Neural cell (in vitro differentiated cells): ENCODE measurements at regions not wholly inside any gene's neighbourhood (a gene's known extent, or its start where the extent isn't known, plus 50 kb on each side); places are given as distances from the start of the nearest gene placed in this dataset.

Experiments used
- H2AFZ ChIP-seq: fragments of 200-600, 300-800 bp; sonication (generic), shearing (Covaris generic); 2 replicates; pipeline ENCODE4 v1.6.0; 2014; ENCODE audit warnings: low read depth, mild to moderate bottlenecking, antibody characterized with exemption, low read length, moderate library complexity
- H3F3A ChIP-seq: fragments of 200-600 bp; shearing (Covaris generic); 2 replicates; pipeline ENCODE4 v1.6.1; 2016; ENCODE audit warnings: mild to moderate bottlenecking, moderate library complexity, mixed read lengths, antibody characterized with exemption, low read length; ENCODE audit not compliant: insufficient read depth, poor library complexity, severe bottlenecking
- H3K27ac ChIP-seq: fragments of 200-600, 300-800 bp; sonication (generic), shearing (Covaris generic); 2 replicates; pipeline ENCODE4 v1.5.1; 2014; ENCODE audit warnings: mild to moderate bottlenecking, low read length, moderate library complexity
- H3K27me3 ChIP-seq: fragments of 300-800, 200-600 bp; sonication (generic), shearing (Covaris generic); 2 replicates; pipeline ENCODE4 v1.6.0; 2014; ENCODE audit warnings: mild to moderate bottlenecking, low read depth, low read length, moderate library complexity; ENCODE audit not compliant: insufficient read depth
- H3K36me3 ChIP-seq: fragments of 300-800, 200-600 bp; sonication (generic), shearing (Covaris generic); 2 replicates; pipeline ENCODE4 v1.5.1; 2014; ENCODE audit warnings: mild to moderate bottlenecking, antibody characterized with exemption, low read length, moderate library complexity; ENCODE audit not compliant: insufficient read depth
- H3K4me2 ChIP-seq: fragments of 300-800, 200-600 bp; sonication (generic), shearing (Covaris generic); 2 replicates; pipeline ENCODE4 v1.6.0; 2014; ENCODE audit warnings: mild to moderate bottlenecking, low read length
- H3K4me3 ChIP-seq: fragments of 300-800, 200-600 bp; sonication (generic), shearing (Covaris generic); 2 replicates; pipeline ENCODE4 v1.5.1; 2014; ENCODE audit warnings: mild to moderate bottlenecking, low read length, moderate library complexity
- H3K79me2 ChIP-seq: fragments of 200-600 bp; shearing (Covaris generic); replicated peaks from 2 replicates; pipeline ENCODE4 v1.6.0; 2014; ENCODE audit warnings: mild to moderate bottlenecking, low read length, moderate library complexity; ENCODE audit not compliant: insufficient read depth
- H3K9ac ChIP-seq: fragments of 300-800, 200-600 bp; sonication (generic), shearing (Covaris generic); 2 replicates; pipeline ENCODE4 v1.6.1; 2016; ENCODE audit warnings: mild to moderate bottlenecking, low read length, mixed read lengths
- H3K9me2 ChIP-seq: fragments of 200-600 bp; shearing (Covaris generic); 2 replicates; pipeline ENCODE4 v1.6.1; 2016; ENCODE audit warnings: mild to moderate bottlenecking, low read length, mixed read lengths; ENCODE audit not compliant: insufficient read depth
- H3K9me3 ChIP-seq: fragments of 200-600, 300-800 bp; sonication (generic), shearing (Covaris generic); 2 replicates; pipeline ENCODE4 v1.6.1; 2016; ENCODE audit warnings: mild to moderate bottlenecking, mixed run types, low read length, moderate library complexity, mixed read lengths
- H4K20me1 ChIP-seq: fragments of 200-600 bp; shearing (Covaris generic); 2 replicates; pipeline ENCODE4 v1.6.1; 2016; ENCODE audit warnings: mild to moderate bottlenecking, mixed run types; ENCODE audit not compliant: insufficient read depth
- EP300 ChIP-seq: fragments of 450-650 bp; conservative IDR thresholded peaks from 2 replicates; pipeline ENCODE4 v1.6.1; 2014; ENCODE audit warnings: antibody characterized with exemption, mild to moderate bottlenecking, moderate library complexity; ENCODE audit not compliant: poor library complexity, severe bottlenecking
- EZH2 ChIP-seq: fragments of 200-600, 300-800 bp; shearing (Covaris generic), sonication (generic); IDR thresholded peaks from 2 replicates; pipeline ENCODE4 v1.6.1; 2014; ENCODE audit warnings: antibody characterized with exemption, low read length, borderline replicate concordance, mild to moderate bottlenecking; ENCODE audit not compliant: insufficient read depth, poor library complexity, severe bottlenecking
- MXI1 ChIP-seq: fragments of 450-650 bp; conservative IDR thresholded peaks from 2 replicates; pipeline ENCODE4 v1.6.1; 2014; ENCODE audit warnings: antibody characterized with exemption, mild to moderate bottlenecking; ENCODE audit not compliant: poor library complexity, severe bottlenecking
- POLR2AphosphoS5 ChIP-seq: IDR thresholded peaks from 2 replicates; pipeline ENCODE4 v1.6.1; 2012
- RAD21 ChIP-seq: fragments of 450-650 bp; conservative IDR thresholded peaks from 2 replicates; pipeline ENCODE4 v1.6.1; 2014; ENCODE audit warnings: antibody characterized with exemption, mild to moderate bottlenecking, moderate library complexity
- SMC3 ChIP-seq: fragments of 450-650 bp; conservative IDR thresholded peaks from 2 replicates; pipeline ENCODE4 v1.6.1; 2014; ENCODE audit warnings: antibody characterized with exemption, mild to moderate bottlenecking, moderate library complexity; ENCODE audit not compliant: poor library complexity
- TAF1 ChIP-seq: IDR thresholded peaks from 2 replicates; pipeline ENCODE4 v1.6.1; 2012; ENCODE audit warnings: low read depth
- TF ChIP-seq, protein P1 (sequence below): fragments of 450-650 bp; IDR thresholded peaks from 2 replicates; pipeline ENCODE4 v1.5.1; 2014; ENCODE audit warnings: antibody characterized with exemption, mild to moderate bottlenecking, moderate library complexity; ENCODE audit not compliant: poor library complexity, severe bottlenecking
- TF ChIP-seq, protein P2 (sequence below): IDR thresholded peaks from 2 replicates; pipeline ENCODE4 v1.6.1; 2012; ENCODE audit warnings: borderline replicate concordance

DNA sequence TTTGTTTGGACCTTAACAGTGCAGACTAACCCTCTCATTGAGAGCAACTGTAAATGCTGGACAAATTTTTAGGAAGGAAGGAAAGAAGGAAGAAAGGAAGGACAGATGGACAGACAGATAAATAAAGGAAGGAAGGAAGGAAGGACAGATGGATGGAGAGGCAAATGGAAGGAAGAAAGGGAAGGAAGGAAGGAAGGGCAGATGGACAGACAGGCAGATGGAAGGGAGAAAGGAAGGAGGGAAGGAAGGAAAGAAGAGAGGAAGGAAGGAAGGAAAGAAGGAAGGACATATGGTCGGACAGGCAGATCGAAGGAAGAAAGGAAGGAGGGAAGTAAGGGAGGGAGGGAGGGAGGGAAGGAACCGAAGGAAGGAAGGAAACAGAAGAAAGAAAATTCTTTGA, 388.5 kb upstream of the CDH4 start:
- no peak overlapping the region for H3K4me3 ChIP-seq

DNA sequence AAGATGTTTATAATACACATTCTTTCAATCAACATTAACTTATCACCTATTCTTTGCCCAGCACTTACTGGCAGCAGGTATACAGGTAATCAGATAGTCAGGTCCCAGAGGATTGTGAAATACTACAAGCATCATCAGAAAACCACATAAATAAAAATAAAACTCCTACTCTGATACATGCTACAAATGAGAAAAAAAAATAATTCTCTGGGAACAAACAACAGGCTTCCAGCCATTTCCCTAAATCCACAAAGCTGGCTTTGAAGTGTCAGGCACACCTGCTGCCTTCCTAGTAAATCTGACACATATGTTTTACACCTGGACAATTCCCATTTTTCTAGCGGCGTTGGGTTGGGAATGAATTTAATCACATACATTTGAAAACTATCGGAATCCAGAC, 384.5 kb upstream of the CDH4 start:
- no peaks in the 10 kb centered on the region for H3F3A ChIP-seq
- no peak overlapping the region for H3K4me3 ChIP-seq
- H3K27me3 ChIP-seq = no peaks in the 10 kb centered on the region
- H3K79me2 ChIP-seq = no peaks in the 10 kb centered on the region
- H3K4me2 ChIP-seq = no peak overlapping the region
- no peak overlapping the region for H3K9ac ChIP-seq
- no peaks in the 10 kb centered on the region for H3K36me3 ChIP-seq
- H4K20me1 ChIP-seq = no peaks in the 10 kb centered on the region
- TF ChIP-seq, protein P1, sequence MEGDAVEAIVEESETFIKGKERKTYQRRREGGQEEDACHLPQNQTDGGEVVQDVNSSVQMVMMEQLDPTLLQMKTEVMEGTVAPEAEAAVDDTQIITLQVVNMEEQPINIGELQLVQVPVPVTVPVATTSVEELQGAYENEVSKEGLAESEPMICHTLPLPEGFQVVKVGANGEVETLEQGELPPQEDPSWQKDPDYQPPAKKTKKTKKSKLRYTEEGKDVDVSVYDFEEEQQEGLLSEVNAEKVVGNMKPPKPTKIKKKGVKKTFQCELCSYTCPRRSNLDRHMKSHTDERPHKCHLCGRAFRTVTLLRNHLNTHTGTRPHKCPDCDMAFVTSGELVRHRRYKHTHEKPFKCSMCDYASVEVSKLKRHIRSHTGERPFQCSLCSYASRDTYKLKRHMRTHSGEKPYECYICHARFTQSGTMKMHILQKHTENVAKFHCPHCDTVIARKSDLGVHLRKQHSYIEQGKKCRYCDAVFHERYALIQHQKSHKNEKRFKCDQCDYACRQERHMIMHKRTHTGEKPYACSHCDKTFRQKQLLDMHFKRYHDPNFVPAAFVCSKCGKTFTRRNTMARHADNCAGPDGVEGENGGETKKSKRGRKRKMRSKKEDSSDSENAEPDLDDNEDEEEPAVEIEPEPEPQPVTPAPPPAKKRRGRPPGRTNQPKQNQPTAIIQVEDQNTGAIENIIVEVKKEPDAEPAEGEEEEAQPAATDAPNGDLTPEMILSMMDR = no peak
- TF ChIP-seq SMC3 = no peak
- TF ChIP-seq EZH2 = no peak
- TF ChIP-seq, protein P2, sequence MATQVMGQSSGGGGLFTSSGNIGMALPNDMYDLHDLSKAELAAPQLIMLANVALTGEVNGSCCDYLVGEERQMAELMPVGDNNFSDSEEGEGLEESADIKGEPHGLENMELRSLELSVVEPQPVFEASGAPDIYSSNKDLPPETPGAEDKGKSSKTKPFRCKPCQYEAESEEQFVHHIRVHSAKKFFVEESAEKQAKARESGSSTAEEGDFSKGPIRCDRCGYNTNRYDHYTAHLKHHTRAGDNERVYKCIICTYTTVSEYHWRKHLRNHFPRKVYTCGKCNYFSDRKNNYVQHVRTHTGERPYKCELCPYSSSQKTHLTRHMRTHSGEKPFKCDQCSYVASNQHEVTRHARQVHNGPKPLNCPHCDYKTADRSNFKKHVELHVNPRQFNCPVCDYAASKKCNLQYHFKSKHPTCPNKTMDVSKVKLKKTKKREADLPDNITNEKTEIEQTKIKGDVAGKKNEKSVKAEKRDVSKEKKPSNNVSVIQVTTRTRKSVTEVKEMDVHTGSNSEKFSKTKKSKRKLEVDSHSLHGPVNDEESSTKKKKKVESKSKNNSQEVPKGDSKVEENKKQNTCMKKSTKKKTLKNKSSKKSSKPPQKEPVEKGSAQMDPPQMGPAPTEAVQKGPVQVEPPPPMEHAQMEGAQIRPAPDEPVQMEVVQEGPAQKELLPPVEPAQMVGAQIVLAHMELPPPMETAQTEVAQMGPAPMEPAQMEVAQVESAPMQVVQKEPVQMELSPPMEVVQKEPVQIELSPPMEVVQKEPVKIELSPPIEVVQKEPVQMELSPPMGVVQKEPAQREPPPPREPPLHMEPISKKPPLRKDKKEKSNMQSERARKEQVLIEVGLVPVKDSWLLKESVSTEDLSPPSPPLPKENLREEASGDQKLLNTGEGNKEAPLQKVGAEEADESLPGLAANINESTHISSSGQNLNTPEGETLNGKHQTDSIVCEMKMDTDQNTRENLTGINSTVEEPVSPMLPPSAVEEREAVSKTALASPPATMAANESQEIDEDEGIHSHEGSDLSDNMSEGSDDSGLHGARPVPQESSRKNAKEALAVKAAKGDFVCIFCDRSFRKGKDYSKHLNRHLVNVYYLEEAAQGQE = no peak
- no peak for TF ChIP-seq RAD21
- TF ChIP-seq TAF1 = no peak
- no peak for TF ChIP-seq EP300
- no peak for TF ChIP-seq POLR2AphosphoS5
- no peak for TF ChIP-seq MXI1
- H3K9me3 ChIP-seq = no peaks in the 10 kb centered on the region
- no peak overlapping the region for H2AFZ ChIP-seq
- no peak overlapping the region for H3K27ac ChIP-seq
- no peaks in the 10 kb centered on the region for H3K9me2 ChIP-seq

More for the DNA sequence above, 388.5 kb upstream of the CDH4 start:
- Histone ChIP-seq H2AFZ (no peak overlapping the region), H3K27ac (no peak overlapping the region), H3F3A (no peaks in the 10 kb centered on the region), H3K36me3 (no peaks in the 10 kb centered on the region), H3K9me2 (no peaks in the 10 kb centered on the region), H3K27me3 (no peaks in the 10 kb centered on the region), H3K4me2 (no peak overlapping the region), H4K20me1 (no peaks in the 10 kb centered on the region), H3K9ac (no peak overlapping the region), H3K9me3 (no peaks in the 10 kb centered on the region), H3K79me2 (no peaks in the 10 kb centered on the region)
- TF ChIP-seq POLR2AphosphoS5 = no peak
- no peak for TF ChIP-seq RAD21
- TF ChIP-seq EZH2 = no peak
- no peak for TF ChIP-seq MXI1
- TF ChIP-seq, protein P2 = no peak
- TF ChIP-seq, protein P1 = no peak
- TF ChIP-seq EP300 = no peak
- no peak for TF ChIP-seq TAF1
- TF ChIP-seq SMC3 = no peak
